CD4-positive, alpha-beta T cell treated with Interleukin-15 for 1 hour (primary cell): ENCODE measurements at regions not wholly inside any gene's neighbourhood (a gene's known extent, or its start where the extent isn't known, plus 50 kb on each side); places are given as distances from the start of the nearest gene placed in this dataset.
"Not testable (repeated sequence)": the region's sequence is repeated elsewhere in the genome, so short reads cannot be mapped to it uniquely, and the experiment has no call there.

Experiments
- DNase-seq: peaks from one replicate; pipeline ENCODE4 v3.0.0-alpha.2; 2020

DNA sequence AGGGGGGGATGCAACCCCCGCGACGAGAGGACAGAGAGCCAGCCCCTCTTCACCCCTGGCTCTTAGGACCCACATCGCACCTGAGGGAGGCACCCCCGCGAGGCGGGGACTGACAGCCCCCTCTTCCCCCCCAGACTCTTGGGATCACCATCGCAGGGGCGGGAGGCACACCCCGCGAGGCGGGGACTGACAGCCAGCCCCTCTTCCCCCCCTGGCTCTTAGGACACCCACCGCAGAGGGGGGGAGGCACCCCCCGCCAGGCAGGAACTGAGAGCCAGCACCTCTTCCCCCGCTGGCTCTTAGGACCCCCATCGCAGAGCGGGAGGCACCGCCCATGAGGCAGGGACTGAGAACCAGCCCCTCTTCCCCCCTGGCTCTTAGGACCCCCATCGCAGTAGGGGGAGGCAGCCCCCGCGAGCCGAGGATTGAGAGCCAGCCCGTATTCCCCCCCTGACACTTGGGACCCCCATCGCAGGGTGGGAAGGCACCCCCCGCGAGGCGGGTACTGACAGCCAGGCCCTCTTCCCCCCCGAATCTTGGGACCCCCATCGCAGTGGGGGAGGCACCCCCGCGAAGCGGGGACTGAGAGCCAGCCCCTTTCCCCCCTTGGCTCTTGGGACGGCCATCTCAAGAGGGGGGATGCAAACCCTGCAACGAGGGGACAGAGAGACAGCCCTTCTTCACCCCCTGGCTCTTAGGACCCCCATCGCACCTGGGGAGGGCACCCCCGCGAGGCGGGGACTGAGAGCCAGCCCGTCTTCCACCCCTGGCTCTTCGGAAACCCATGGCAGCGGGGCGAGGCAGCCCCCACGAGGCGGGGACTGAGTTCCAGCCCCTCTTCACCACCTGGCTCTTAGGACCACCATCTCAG is 2425.1 kb upstream of the PCDH20 start:
- no peak for DNase-seq

GRCh38 chr13:63838366-63839110 is 2422.9 kb upstream of the PCDH20 start:
- DNase-seq: no peak

DNA sequence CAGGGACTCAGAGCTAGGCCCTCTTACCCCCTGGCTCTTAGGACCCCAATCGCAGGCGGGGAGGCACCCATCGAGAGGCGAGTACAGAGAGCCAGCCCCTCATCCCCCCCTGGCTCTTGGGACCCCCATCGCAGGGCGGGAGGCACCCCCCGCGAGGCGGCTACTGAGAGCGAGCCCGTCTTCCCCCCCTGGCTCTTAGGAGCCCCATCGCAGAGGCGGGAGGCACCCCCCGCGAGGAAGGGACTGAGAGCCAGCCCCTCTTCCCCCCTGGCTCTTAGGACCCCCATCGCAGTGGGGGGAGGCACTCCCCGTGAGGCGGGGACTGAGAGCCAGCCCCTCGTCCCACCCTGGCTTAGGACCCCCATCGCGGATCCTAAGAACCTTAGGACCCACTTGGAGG is 2422.1 kb upstream of the PCDH20 start:
- not testable (repeated sequence) for DNase-seq

DNA sequence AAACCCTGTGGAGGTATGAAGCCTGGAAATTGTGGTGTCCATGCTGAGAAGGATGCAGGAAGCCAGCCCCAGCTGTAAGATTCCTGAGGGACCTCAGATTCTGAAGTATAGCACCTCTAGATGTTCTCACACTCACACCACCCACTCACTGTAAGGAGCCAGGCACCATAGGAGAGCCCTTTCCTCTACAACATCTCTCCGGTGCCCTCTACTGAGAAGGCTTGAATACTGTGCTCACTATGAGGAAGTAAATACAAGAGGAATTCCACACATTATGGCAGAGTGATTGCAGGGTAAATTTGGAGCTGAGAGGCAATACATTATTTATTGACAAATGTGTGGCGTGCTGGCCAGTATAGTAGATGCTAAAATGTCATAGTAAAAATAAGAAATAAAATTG is 2414.0 kb upstream of the PCDH20 start:
- not testable (repeated sequence) for DNase-seq

GRCh38 chr13:63821785-63822184 is 2406.1 kb upstream of the PCDH20 start:
- DNase-seq: not testable (repeated sequence)

- not testable (repeated sequence) for DNase-seq
These were observed 2395.9 kb upstream of the PCDH20 start for GRCh38 chr13:63811428-63812004.

DNA sequence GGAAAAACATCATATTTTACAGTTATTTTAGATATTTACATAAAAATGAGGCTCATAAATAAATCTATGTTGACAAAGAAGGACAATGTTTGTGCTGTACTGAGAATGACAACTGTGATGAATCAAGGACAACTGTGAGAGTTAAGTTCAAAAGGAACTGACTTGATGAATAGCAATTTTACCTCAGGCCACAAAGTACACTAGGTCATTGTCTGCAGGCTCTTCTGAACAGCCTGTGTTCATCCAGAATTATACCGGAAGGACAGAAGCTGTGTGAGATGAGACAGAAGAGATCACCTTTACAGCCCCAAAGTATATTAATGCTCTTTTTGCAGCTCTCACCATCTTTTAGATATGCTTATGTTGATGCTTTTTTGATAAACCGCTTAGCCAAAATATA is 2375.5 kb upstream of the PCDH20 start:
- not testable (repeated sequence) for DNase-seq

- no peak for DNase-seq
These were observed 2358.5 kb upstream of the PCDH20 start for GRCh38 chr13:63774133-63774532.

GRCh38 chr13:63773476-63773875 is 2357.8 kb upstream of the PCDH20 start:
- DNase-seq: no peak

DNA sequence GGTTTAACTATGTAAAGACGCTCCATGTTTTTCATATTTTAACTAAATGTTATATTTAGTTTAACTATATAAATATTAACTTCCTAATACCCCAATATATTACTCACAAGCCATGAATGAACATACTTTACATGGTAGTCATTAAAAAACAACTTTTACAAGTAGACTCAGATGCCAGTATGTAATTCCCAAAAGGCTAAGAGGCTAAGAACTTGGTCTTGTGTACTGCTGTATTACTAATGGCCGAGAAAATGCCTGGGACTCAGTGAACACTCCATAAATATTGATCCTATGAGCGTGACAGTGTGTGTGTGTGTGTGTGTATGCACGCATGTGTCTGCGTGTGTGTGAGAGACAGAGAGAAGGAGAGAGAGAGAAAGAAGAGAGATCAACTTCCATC is 2342.0 kb upstream of the PCDH20 start:
- DNase-seq: not testable (repeated sequence)

DNA sequence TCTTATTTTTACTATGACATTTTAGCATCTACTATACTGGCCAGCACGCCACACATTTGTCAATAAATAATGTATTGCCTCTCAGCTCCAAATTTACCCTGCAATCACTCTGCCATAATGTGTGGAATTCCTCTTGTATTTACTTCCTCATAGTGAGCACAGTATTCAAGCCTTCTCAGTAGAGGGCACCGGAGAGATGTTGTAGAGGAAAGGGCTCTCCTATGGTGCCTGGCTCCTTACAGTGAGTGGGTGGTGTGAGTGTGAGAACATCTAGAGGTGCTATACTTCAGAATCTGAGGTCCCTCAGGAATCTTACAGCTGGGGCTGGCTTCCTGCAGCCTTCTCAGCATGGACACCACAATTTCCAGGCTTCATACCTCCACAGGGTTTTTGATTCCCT is 2334.2 kb upstream of the PCDH20 start:
- DNase-seq: not testable (repeated sequence)

GRCh38 chr13:63741814-63742101 is 2326.1 kb upstream of the PCDH20 start:
- DNase-seq: not testable (repeated sequence)

DNA sequence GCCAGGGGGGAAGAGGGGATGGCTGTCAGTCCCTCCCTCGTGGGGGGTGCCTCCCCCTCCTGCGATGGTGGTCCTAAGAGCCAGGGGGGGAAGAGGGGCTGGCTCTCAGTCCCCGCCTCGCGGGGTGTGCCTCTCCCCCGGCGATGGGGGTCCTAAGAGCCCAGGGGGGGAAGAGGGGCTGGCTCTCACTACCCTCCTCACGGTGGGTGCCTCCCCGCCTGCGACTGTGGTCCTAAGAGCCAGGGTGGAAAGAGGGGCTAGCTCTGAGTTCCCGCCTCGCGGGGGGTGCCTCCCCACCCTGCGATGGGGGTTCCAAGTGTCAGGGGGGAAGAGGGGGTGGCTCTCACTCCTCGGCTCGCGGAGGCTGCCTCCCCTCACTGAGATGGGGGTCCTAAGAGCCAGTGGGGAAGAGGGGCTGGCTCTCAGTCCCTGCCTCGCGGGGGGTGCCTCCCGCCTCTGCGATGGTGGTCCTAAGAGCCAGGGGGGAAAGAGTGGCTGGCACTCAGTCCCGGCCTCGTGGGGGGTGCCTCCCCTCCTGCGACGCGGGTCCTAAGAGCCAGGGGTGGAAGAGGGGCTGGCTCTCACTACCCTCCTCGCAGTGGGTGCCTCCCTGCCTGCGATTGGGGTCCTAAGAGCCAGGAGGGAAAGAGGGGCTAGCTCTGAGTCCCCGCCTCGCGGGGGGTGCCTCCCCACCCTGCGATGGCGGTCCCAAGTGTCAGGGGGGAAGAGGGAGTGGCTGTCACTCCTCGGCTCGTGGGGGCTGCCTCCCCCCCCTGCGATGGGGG is 2325.6 kb upstream of the PCDH20 start:
- no peak for DNase-seq

DNA sequence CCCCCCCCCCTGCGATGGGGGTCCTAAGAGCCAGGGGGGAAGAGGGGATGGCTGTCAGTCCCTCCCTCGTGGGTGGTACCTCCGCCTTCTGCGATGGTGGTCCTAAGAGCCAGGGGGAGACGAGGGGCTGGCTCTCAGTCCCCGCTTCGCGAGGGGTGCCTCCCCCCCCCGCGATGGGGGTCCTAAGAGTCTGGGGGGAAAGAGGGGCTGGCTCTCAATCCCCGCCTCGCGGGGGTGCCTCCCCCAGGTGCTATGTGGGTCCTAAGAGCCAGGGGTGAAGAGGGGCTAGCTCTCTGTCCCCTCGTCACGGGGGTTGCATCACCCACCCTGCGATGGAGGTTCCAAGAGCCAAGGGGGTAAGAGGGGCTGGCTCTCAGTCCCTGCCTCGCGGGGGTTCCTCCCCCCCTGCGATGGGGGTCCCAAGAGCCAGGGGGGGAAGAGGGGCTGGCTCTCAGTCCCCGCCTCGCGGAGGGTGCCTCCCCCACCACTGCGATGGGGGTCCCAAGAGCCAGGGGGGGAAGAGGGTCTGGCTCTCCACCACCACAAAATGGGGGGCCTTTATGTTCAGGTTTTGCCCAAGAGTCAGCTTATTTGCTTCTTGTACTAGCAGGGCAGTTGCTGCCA is 2323.6 kb upstream of the PCDH20 start:
- not testable (repeated sequence) for DNase-seq

GRCh38 chr13:63737418-63737817 is 2321.8 kb upstream of the PCDH20 start:
- DNase-seq: no peak

GRCh38 chr13:63731896-63732295 is 2316.2 kb upstream of the PCDH20 start:
- no peak for DNase-seq

DNA sequence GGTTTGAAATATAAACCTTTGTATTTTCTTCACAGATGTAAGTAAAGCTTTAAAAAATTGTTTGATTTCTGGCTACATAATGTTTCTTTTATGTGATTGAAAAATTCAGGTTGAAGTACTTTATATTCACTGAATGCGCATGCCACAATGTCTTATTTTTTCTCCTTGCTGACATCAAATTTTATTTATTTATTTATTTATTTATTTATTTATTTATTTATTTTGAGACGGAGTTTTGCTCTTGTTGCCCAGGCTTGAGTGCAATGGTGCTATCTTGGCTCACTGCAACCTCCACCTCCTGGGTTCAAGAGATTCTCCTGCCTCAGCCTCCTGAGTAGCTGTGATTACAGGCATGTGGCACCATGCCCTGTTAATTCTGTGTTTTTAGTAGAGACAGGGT is 2296.5 kb upstream of the PCDH20 start:
- DNase-seq: not testable (repeated sequence)

DNA sequence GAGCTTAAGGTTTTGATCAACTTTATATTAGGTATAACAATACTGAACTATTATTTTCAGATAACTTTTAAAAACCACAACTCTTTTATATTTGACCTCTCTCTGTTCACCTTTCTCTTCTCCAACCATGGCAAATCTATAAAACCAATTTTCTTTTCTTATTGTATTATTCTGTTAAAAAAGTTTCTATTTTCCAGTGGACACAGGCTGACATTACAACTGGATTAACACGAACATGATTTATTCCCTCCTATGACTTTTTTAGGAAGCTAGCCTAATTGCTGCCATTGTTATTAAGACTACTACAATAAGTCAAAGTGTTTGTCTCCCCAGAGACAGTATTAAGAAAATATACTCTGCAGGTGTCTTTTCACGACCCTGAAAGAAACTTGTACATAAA is 2291.1 kb upstream of the PCDH20 start:
- no peak for DNase-seq

- DNase-seq: no peak
These were observed 2288.9 kb upstream of the PCDH20 start for GRCh38 chr13:63704521-63704920.

GRCh38 chr13:63700350-63700749 is 2284.7 kb upstream of the PCDH20 start:
- no peak for DNase-seq

GRCh38 chr13:63699948-63700347 is 2284.3 kb upstream of the PCDH20 start:
- no peak for DNase-seq

DNA sequence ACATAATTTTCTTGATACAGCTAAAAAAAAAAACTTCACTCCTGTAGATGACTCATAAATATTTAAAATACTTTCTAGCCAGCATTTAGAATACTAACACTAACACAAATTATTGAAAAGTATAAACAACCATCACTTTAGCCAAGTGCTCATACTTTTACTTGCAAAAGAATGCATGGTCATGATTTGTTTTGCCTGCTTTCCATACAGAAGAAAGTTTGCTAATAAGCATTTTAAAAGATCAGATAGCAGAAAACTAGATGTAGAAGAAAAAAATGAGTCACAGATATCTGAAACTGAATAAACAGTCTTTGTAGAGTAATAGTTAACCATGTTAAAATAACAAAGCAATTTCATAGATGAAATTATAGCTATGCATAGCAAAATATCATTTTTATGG is 2280.4 kb upstream of the PCDH20 start:
- no peak for DNase-seq

- no peak for DNase-seq
These were observed 2278.0 kb upstream of the PCDH20 start for GRCh38 chr13:63693696-63694095.
